Neural crest cell (in vitro differentiated cells): ENCODE measurements at regions not wholly inside any gene's neighbourhood (a gene's known extent, or its start where the extent isn't known, plus 50 kb on each side); places are given as distances from the start of the nearest gene placed in this dataset.

Experiments
- DNase-seq: peaks from one replicate; pipeline ENCODE4 v3.0.0; 2021; ENCODE audit warnings: low read depth, mixed read lengths, low spot score
- H3K27ac Mint-ChIP-seq: one replicate; pipeline ENCODE4 v1.8.0; 2021; ENCODE audit warnings: mild to moderate bottlenecking, mixed read lengths; ENCODE audit not compliant: unreplicated experiment
- H3K27me3 Mint-ChIP-seq: 2 replicates; pipeline ENCODE4 v1.8.0; 2021; ENCODE audit warnings: low read depth, mild to moderate bottlenecking, mixed read lengths
- H3K36me3 Mint-ChIP-seq: 2 replicates; pipeline ENCODE4 v1.8.0; 2021; ENCODE audit warnings: low read depth, mild to moderate bottlenecking, mixed read lengths
- H3K4me1 Mint-ChIP-seq: 2 replicates; pipeline ENCODE4 v1.8.0; 2021; ENCODE audit warnings: mixed read lengths
- H3K4me3 Mint-ChIP-seq: one replicate; pipeline ENCODE4 v1.8.0; 2021; ENCODE audit warnings: mild to moderate bottlenecking, mixed read lengths
- H3K9me3 Mint-ChIP-seq: 2 replicates; pipeline ENCODE4 v1.8.0; 2021; ENCODE audit warnings: mixed read lengths
- TF ChIP-seq, protein P1 (sequence below): fragments of 200-600 bp; sonication (generic); conservative IDR thresholded peaks from 2 replicates; pipeline ENCODE4 v1.5.0; 2021; ENCODE audit warnings: antibody characterized with exemption, mild to moderate bottlenecking

GRCh38 chr10:89095701-89096391 lies 105.2 kb downstream of the FAS start:
- H3K4me3 Mint-ChIP-seq: no peak overlapping the region
- H3K36me3 Mint-ChIP-seq: no peaks in the 10 kb centered on the region
- H3K9me3 Mint-ChIP-seq: no peaks in the 10 kb centered on the region
- H3K27ac Mint-ChIP-seq: no peak overlapping the region
- H3K4me1 Mint-ChIP-seq: no peaks in the 10 kb centered on the region
- TF ChIP-seq, protein P1, sequence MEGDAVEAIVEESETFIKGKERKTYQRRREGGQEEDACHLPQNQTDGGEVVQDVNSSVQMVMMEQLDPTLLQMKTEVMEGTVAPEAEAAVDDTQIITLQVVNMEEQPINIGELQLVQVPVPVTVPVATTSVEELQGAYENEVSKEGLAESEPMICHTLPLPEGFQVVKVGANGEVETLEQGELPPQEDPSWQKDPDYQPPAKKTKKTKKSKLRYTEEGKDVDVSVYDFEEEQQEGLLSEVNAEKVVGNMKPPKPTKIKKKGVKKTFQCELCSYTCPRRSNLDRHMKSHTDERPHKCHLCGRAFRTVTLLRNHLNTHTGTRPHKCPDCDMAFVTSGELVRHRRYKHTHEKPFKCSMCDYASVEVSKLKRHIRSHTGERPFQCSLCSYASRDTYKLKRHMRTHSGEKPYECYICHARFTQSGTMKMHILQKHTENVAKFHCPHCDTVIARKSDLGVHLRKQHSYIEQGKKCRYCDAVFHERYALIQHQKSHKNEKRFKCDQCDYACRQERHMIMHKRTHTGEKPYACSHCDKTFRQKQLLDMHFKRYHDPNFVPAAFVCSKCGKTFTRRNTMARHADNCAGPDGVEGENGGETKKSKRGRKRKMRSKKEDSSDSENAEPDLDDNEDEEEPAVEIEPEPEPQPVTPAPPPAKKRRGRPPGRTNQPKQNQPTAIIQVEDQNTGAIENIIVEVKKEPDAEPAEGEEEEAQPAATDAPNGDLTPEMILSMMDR: no peak
- no peaks in the 10 kb centered on the region for H3K27me3 Mint-ChIP-seq
- DNase-seq: no peak

- Mint-ChIP-seq H3K4me3 (no peak overlapping the region), H3K27me3 (no peaks in the 10 kb centered on the region), H3K9me3 (no peaks in the 10 kb centered on the region), H3K36me3 (no peaks in the 10 kb centered on the region), H3K4me1 (no peaks in the 10 kb centered on the region), H3K27ac (no peak overlapping the region)
- TF ChIP-seq, protein P1: no peak
- DNase-seq: no peak
Observed at GRCh38 chr10:89093728-89094127, 103.1 kb downstream of the FAS start.

DNA sequence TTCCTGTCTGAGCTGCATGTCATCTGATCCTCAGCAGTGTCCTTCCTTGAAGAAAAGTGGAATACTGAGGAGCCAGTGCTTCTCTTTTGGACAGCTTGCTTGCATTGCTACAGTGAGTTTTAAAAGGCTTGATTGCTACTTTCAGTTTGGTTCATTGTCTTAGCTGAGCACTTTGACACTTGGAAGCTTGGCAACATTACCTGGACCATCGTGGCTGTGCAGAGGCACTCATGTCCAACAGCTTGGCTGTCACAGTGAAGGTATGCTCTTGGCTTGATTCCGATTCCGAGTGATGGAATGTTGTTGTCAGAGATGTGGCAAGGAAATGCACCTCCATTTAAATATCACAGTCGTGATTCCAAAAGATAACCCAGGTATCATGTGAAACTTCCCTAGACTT lies 102.4 kb downstream of the FAS start:
- TF ChIP-seq, protein P1: no peak
- Mint-ChIP-seq H3K9me3 (no peaks in the 10 kb centered on the region), H3K4me1 (no peaks in the 10 kb centered on the region), H3K36me3 (no peaks in the 10 kb centered on the region), H3K27ac (no peak overlapping the region), H3K27me3 (no peaks in the 10 kb centered on the region), H3K4me3 (no peak overlapping the region)
- DNase-seq: no peak

DNA sequence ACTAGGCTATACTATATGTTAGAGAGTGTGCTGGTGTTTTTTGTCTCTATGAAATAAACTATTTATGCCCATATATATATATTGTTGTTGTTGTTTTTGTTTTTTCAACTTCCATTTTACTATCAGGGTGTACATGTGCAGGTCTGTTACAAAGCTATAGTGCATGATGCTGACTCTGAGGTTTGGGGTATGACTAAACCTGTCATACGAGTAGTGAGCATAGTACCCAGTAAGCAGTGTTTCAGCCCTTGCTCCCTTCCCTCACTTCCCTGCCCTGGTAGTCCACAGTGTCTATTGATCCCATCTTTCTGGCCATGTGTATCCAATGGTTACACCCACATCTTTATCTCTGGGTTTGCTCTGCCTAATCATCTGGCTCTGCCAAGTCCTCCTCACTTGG lies 101.8 kb downstream of the FAS start:
- TF ChIP-seq, protein P1: no peak
- H3K4me1 Mint-ChIP-seq: no peaks in the 10 kb centered on the region
- no peaks in the 10 kb centered on the region for H3K27me3 Mint-ChIP-seq
- H3K4me3 Mint-ChIP-seq: no peak overlapping the region
- DNase-seq: no peak
- H3K36me3 Mint-ChIP-seq: no peaks in the 10 kb centered on the region
- H3K9me3 Mint-ChIP-seq: no peaks in the 10 kb centered on the region
- H3K27ac Mint-ChIP-seq: no peak overlapping the region

GRCh38 chr10:89091496-89091895 lies 100.9 kb downstream of the FAS start:
- Mint-ChIP-seq H3K4me1 (no peaks in the 10 kb centered on the region), H3K4me3 (no peak overlapping the region), H3K27ac (no peak overlapping the region), H3K36me3 (no peaks in the 10 kb centered on the region), H3K27me3 (no peaks in the 10 kb centered on the region), H3K9me3 (no peaks in the 10 kb centered on the region)
- DNase-seq: no peak
- TF ChIP-seq, protein P1: no peak
